ENCODE measurements at regions not wholly inside any gene's neighbourhood (a gene's known extent, or its start where the extent isn't known, plus 50 kb on each side); places are given as distances from the start of the nearest gene placed in this dataset.
"Not testable (repeated sequence)": the region's sequence is repeated elsewhere in the genome, so short reads cannot be mapped to it uniquely, and the experiment has no call there.

DNA sequence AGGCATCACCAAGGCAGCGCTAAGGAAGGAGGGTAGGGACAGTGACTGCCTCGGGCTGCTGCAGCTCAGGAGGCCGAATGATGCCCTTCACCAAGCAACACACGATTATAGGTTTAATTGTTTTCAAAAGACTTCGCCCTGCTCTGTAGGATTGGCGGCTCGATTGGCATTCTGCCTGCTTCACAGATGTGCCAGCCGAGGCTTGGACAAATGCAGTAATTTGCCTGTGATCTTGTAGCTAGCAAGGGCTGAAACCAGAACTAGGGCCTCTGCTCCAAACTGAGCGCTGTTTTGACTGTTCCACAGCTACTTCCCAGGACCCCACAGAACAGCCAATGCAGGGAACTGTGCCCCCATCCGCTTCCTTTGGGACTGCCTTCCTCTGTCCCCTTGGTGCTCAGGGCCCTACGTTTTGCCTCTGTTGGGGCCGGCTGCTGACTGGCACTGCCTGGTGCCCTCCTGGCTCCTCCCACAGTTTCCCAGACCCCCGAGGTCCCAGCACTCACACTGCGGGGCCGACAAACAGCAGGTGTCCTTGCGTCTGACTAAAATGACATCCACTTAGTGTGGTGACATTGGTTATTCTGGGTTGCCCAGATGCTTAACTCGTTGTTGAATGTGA is 62.6 kb upstream of the EN2 start:
- DNase-seq (ENCODE audit: low read depth) = no peak

DNA sequence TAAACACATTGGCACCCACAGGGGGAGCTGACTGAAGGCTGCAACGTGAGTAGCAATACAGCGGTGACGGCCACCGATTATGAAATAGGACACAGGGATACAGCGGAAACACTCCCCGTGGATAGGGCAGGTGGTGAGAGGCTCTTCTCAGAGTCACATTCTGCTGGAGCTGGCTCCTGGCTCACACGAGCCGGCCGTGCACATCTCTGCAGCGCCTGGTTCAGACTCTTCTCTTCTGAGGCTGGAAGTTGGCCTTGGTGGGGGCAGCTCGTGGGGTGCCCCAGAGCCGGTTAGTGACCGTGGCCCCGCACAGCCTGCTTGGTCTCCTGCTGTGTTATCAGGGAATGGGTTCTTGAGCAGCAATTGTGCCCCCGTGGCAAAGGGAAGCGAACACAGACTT is 61.3 kb upstream of the EN2 start:
- no peak for DNase-seq (ENCODE audit: low read depth)

DNA sequence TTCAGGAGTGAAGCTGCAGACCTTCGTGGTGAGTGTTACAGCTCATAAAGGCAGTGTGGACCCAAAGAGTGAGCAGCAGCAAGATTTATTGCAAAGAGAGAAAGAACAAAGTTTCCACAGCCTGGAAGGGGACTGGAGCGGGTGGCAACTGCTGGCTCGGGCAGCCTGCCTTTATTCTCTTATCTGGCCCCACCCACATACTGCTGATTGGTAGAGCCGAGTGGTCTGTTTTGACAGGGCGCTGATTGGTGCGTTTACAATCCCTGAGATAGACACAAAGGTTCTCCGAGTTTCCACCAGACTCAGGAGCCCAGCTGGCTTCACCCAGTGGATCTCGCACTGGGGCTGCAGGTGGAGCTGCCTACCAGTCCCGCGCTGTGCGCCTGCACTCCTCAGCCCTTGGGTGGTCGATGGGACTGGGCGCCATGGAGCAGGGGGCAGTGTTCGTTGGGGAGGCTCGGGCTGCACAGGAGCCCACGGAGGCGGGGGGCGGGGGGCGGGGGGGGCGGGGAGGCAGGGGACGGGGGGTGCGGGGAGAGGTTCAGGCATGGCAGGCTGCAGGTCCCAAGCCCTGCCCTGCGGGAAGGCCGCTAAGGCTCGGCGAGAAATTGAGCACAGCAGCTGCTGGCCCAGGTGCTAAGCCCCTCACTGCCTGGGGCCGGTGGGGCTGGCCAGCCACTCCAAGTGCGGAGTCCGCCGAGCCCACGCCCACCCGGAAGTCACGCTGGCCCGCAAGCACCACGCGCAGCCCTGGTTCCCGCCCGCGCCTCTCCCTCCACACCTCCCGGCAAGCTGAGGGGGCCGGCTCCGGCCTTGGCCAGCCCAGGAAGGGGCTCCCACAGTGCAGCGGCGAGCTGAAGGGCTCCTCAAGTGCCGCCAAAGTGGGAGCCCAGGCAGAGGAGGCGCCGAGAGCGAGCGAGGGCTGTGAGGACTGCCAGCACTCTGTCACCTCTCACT is 59.9 kb upstream of the EN2 start:
- DNase-seq (ENCODE audit: low read depth) = not testable (repeated sequence)

DNA sequence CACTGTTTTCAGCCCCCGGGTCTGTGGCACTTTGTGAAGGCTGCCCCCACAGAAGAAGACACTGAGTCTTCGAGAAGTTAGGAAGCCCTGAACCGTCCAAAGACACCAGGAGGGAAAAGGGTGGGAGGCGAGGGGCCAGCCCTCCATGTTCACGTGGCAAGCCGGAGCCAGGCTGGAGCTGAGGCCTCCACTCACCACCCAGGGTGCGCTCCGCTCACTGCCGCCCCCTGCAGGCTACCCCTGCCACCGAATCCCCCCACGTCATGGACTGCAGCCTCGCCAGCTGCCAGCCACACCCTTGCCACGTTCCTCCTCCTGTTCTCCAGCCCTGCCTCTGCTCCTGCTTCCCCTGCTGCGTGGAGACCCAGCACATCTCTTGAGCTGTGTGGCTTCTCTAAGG is 59.0 kb upstream of the EN2 start:
- DNase-seq (ENCODE audit: low read depth) = no peak

DNA sequence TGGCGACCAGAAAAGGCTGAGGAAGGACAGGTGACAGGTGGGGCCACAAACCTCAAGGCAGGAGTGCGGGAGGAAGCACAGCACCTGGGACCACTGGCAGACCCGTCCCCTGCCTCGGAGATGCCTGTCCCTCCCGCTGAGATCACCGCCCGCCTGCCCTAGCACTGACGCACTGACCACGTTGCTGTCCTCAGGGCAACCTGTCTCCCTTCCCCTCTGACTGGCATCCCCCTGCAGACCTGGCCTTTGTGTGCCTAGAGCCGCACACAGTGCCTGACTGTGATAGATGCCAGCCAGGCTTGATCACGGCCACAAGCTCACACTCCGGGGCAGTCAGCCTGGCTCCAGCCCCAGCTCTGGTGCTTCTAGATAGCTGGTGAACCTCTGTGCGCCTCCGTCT is 58.4 kb upstream of the EN2 start:
- no peak for DNase-seq (ENCODE audit: low read depth)

DNA sequence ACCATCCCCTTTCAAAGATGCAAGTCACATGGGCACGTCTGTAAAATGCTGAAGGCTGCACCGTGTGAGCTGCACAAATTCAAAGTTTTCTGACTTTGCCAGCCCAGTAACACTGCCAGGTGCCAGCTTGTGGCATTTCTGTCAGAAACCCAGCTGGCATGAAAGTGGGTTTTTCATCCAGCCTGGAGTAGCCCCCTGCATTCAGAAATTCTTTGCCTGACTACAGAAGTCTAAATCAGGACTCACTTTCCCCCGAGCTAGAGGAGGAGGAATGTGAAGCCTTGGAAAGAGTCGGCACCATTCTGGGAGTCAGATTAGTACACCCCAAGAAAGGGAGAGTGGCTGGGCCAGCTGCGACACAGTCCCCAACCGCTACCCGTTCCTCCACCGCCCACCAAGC is 56.7 kb upstream of the EN2 start:
- DNase-seq (ENCODE audit: low read depth) = no peak

DNA sequence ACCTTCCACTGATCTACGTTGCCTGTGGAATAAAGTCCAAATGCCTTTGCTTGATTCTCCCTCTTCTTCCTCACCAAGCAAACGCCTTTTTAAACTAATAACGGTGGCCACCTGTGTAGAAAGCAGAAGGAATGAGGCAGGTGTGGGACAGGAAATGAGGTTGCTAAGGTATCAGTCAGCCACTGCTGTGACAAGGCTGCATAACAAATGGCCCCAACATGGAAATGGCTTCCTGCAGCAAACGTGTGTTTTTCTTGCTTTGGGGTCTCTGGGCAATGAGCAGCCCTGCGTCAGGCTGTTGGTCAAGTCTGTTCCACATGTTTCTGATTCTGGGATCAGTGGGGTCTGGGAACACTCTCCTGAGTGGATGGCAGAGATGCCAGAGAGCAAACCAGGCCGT is 56.0 kb upstream of the EN2 start:
- no peak for DNase-seq (ENCODE audit: low read depth)

DNA sequence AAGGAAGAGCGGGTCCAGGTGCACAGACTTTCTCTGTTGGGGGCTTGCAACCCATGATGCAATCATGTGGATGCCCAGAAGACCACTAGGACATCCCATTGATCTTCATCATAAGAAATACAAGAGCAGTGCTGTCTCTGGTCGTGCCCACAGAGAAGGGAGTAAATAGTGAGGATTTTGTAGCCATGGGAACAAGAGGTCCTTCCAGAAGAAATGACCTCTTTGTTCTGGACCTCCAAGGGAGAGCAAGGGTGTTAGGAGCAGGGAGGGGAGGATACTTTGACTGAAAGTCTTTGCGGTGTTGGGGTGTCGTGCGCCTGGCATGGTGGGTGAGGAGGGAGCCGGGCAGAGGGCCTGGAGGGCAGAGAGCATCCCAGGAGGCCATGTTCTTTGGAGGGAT is 55.0 kb upstream of the EN2 start:
- no peak for DNase-seq (ENCODE audit: low read depth)

DNA sequence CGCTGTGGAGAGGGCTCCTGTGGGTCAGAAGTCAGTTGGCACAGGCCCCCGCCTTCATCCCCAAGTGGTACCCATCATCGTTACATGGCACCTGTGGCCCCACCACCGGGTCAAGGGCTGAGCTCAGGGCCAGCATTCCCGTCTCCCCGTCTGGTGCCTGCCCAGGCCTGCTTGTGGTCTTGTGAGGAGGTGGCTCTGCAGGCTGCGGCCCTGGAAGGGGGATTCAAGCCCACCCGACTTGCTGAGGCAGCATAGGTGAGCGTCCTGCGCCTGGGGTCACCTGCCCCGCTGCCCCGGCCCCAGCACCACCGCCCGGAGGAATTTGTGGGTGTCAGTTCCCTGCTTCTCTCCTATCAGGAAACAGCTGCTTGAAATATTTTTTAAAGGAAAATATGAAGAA is 53.0 kb upstream of the EN2 start:
- DNase-seq (ENCODE audit: low read depth) = no peak

DNA sequence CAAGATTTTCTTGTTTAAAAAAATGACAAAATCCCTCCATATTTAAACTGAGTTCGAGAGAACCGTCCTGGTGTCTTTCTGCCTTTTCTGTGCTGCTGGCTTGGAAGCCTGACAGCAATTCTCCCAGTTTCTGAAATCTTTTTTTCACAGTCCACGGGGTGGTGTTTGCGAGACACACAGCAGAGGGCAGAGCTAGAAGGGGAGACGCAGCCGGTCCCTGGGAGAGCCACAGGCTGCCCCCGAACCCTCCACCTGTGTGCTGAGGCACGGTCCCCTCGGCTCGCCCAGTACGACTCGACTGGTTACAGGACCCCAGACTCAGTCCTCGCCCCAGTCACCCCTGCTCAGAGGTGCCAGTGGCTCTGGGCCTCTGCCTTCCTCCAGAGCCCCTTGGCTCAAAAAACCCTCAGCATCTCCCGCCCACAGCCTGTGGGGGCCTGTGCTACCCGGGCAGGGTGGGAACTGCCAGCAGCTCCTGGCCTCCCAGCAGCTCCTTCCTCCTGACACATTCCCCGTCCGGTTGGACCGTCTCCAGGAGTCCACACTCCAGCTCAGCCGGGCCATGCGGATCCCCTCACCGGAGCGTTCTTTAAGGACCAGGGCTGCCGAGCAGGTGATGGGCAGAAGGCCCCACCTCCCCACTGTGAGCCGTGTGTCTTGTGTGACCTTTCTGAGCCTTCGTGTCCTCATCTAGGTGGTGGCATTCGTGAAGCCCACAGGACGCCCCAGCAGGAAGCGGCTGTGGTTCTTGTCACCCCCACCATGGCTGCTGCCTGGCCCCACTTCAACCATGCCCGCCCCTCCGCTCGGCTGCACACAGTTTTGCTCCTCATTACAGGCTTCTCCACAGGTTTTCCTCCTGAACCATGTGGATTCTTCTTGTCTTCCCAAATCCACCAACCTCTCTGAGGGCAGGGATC is 52.3 kb upstream of the EN2 start:
- no peak for DNase-seq (ENCODE audit: low read depth)

DNA sequence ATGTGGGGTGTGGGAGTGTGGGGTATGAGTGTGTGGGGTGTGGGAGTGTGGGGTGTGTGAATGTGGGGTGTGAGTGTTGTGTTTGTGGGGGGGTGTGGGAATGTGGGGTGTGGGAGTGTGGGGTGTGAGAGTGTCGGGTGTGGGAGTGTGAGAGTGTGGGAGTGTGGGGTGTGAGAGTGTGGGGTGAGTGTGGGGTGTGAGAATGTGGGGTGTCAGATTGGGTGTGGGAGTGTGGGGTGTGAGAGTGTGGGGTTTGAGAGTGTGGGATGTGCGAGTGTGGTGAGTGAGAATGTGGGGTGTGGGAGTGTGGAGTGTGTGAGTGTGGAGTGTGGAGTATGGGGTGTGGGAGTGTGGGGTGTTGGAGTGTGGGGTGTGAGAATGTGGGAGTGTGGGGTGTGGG is 50.1 kb upstream of the EN2 start:
- no peak for DNase-seq (ENCODE audit: low read depth)
